ENCODE measurements at regions not wholly inside any gene's neighbourhood (a gene's known extent, or its start where the extent isn't known, plus 50 kb on each side); places are given as distances from the start of the nearest gene placed in this dataset.

- no peak for TF ChIP-seq CTCF (IDR thresholded peaks at IDR 0.05)
- TF ChIP-seq, protein P1, sequence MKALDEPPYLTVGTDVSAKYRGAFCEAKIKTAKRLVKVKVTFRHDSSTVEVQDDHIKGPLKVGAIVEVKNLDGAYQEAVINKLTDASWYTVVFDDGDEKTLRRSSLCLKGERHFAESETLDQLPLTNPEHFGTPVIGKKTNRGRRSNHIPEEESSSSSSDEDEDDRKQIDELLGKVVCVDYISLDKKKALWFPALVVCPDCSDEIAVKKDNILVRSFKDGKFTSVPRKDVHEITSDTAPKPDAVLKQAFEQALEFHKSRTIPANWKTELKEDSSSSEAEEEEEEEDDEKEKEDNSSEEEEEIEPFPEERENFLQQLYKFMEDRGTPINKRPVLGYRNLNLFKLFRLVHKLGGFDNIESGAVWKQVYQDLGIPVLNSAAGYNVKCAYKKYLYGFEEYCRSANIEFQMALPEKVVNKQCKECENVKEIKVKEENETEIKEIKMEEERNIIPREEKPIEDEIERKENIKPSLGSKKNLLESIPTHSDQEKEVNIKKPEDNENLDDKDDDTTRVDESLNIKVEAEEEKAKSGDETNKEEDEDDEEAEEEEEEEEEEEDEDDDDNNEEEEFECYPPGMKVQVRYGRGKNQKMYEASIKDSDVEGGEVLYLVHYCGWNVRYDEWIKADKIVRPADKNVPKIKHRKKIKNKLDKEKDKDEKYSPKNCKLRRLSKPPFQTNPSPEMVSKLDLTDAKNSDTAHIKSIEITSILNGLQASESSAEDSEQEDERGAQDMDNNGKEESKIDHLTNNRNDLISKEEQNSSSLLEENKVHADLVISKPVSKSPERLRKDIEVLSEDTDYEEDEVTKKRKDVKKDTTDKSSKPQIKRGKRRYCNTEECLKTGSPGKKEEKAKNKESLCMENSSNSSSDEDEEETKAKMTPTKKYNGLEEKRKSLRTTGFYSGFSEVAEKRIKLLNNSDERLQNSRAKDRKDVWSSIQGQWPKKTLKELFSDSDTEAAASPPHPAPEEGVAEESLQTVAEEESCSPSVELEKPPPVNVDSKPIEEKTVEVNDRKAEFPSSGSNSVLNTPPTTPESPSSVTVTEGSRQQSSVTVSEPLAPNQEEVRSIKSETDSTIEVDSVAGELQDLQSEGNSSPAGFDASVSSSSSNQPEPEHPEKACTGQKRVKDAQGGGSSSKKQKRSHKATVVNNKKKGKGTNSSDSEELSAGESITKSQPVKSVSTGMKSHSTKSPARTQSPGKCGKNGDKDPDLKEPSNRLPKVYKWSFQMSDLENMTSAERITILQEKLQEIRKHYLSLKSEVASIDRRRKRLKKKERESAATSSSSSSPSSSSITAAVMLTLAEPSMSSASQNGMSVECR (CRISPR knock-in tag; IDR thresholded peaks at IDR 0.05; ENCODE audit: borderline replicate concordance): no peak
- TF ChIP-seq ESRRA (CRISPR knock-in tag; IDR thresholded peaks at IDR 0.05; ENCODE audit: borderline replicate concordance): no peak
- no peak for TF ChIP-seq TCF7 (CRISPR knock-in tag; IDR thresholded peaks at IDR 0.05; ENCODE audit: low read depth)
- TF ChIP-seq, protein P2, sequence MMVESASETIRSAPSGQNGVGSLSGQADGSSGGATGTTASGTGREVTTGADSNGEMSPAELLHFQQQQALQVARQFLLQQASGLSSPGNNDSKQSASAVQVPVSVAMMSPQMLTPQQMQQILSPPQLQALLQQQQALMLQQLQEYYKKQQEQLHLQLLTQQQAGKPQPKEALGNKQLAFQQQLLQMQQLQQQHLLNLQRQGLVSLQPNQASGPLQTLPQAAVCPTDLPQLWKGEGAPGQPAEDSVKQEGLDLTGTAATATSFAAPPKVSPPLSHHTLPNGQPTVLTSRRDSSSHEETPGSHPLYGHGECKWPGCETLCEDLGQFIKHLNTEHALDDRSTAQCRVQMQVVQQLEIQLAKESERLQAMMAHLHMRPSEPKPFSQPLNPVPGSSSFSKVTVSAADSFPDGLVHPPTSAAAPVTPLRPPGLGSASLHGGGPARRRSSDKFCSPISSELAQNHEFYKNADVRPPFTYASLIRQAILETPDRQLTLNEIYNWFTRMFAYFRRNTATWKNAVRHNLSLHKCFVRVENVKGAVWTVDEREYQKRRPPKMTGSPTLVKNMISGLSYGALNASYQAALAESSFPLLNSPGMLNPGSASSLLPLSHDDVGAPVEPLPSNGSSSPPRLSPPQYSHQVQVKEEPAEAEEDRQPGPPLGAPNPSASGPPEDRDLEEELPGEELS (CRISPR knock-in tag; IDR thresholded peaks at IDR 0.05): no peak
- TF ChIP-seq, protein P3, sequence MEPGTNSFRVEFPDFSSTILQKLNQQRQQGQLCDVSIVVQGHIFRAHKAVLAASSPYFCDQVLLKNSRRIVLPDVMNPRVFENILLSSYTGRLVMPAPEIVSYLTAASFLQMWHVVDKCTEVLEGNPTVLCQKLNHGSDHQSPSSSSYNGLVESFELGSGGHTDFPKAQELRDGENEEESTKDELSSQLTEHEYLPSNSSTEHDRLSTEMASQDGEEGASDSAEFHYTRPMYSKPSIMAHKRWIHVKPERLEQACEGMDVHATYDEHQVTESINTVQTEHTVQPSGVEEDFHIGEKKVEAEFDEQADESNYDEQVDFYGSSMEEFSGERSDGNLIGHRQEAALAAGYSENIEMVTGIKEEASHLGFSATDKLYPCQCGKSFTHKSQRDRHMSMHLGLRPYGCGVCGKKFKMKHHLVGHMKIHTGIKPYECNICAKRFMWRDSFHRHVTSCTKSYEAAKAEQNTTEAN (CRISPR knock-in tag; IDR thresholded peaks at IDR 0.05): no peak
Measured at GRCh38 chr2:102968375-102968774, 206.5 kb downstream of the TMEM182 start.

Data from WTC11 (cell line).